HPDE6-E6E7 (cell line): ENCODE measurements at regions not wholly inside any gene's neighbourhood (a gene's known extent, or its start where the extent isn't known, plus 50 kb on each side); places are given as distances from the start of the nearest gene placed in this dataset.

Experiments
- DNase-seq: peaks from one replicate; pipeline ENCODE4 v3.0.0; 2011; ENCODE audit warnings: missing footprints; ENCODE audit errors: extremely low spot score

GRCh38 chr4:159035570-159035969 is 67.3 kb upstream of the RAPGEF2 start:
- DNase-seq: no peak

- DNase-seq: no peak
These were observed 64.3 kb upstream of the RAPGEF2 start for GRCh38 chr4:159038536-159038935.

GRCh38 chr4:159041054-159042034 is 61.5 kb upstream of the RAPGEF2 start:
- no peak for DNase-seq

GRCh38 chr4:159042097-159042605 is 60.7 kb upstream of the RAPGEF2 start:
- no peak for DNase-seq

- no peak for DNase-seq
These were observed 60.0 kb upstream of the RAPGEF2 start for GRCh38 chr4:159042868-159043267.

- DNase-seq: no peak
These were observed 59.0 kb upstream of the RAPGEF2 start for GRCh38 chr4:159043861-159044260.

- DNase-seq: no peak
These were observed 57.6 kb upstream of the RAPGEF2 start for GRCh38 chr4:159045321-159045720.

- DNase-seq: no peak
These were observed 56.2 kb upstream of the RAPGEF2 start for GRCh38 chr4:159046683-159047082.

GRCh38 chr4:159047478-159048165 is 55.3 kb upstream of the RAPGEF2 start:
- no peak for DNase-seq

GRCh38 chr4:159048166-159048886 is 54.6 kb upstream of the RAPGEF2 start:
- DNase-seq: no peak

- no peak for DNase-seq
These were observed 53.0 kb upstream of the RAPGEF2 start for GRCh38 chr4:159049780-159050375.

- DNase-seq: no peak
These were observed 51.4 kb upstream of the RAPGEF2 start for GRCh38 chr4:159051245-159052071.

- DNase-seq: no peak
These were observed 50.6 kb upstream of the RAPGEF2 start for GRCh38 chr4:159052315-159052714.
